ENCODE measurements at regions not wholly inside any gene's neighbourhood (a gene's known extent, or its start where the extent isn't known, plus 50 kb on each side); places are given as distances from the start of the nearest gene placed in this dataset.

DNA sequence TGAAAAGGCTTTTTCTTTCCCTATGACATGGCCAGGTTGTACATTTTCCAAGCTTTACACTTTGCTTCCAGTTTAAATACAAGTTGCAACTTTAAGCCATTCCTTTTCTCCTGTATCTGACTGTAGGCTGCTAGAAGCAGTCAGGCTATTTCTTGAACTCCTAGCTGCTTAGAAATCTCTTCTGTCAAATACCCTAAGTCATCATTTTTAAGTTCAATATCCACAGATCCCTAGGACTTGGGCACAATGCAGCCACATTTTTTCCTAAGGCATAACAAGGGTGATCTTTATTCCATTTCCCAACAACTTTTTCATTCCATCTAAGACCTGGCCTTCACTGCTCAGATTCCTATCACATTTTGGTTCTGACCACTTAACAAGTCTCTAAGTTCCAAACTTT, 142.7 kb upstream of the TUBA3C start:
- TF ChIP-seq, protein P1, sequence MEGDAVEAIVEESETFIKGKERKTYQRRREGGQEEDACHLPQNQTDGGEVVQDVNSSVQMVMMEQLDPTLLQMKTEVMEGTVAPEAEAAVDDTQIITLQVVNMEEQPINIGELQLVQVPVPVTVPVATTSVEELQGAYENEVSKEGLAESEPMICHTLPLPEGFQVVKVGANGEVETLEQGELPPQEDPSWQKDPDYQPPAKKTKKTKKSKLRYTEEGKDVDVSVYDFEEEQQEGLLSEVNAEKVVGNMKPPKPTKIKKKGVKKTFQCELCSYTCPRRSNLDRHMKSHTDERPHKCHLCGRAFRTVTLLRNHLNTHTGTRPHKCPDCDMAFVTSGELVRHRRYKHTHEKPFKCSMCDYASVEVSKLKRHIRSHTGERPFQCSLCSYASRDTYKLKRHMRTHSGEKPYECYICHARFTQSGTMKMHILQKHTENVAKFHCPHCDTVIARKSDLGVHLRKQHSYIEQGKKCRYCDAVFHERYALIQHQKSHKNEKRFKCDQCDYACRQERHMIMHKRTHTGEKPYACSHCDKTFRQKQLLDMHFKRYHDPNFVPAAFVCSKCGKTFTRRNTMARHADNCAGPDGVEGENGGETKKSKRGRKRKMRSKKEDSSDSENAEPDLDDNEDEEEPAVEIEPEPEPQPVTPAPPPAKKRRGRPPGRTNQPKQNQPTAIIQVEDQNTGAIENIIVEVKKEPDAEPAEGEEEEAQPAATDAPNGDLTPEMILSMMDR (IDR thresholded peaks at IDR 0.05): no peak
- TF ChIP-seq POLR2A (IDR thresholded peaks at IDR 0.05): no peak
- no peak for TF ChIP-seq EP300 (IDR thresholded peaks at IDR 0.05; ENCODE audit: low read depth)
- TF ChIP-seq POLR2AphosphoS5 (IDR thresholded peaks at IDR 0.05): no peak
